HEK293T (cell line): ENCODE measurements at regions not wholly inside any gene's neighbourhood (a gene's known extent, or its start where the extent isn't known, plus 50 kb on each side); places are given as distances from the start of the nearest gene placed in this dataset.
A peak's percentile ranks its signal among the peaks of the same experiment; 100 is the strongest.

Experiments
- CTCF ChIA-PET: fragments of 350-600 bp; formaldehyde crosslinking; extraction: SDS; loops from one replicate; lab custom pipeline; 2021; ENCODE audit warnings: antibody characterized with exemption, inconsistent platforms; lab: Yijun Ruan, JAX
- POLR2A ChIA-PET: fragments of 350-600 bp; formaldehyde crosslinking; extraction: SDS; loops from one replicate; lab custom pipeline; 2020; ENCODE audit warnings: antibody characterized with exemption, inconsistent platforms; lab: Yijun Ruan, JAX
- DNase-seq: peaks from one replicate; pipeline ENCODE4 v3.0.0; 2012; ENCODE audit warnings: mixed read lengths; ENCODE audit errors: extremely low spot score
- ARNT ChIP-seq: fragments of 450-650 bp; IDR thresholded peaks from 2 replicates; pipeline ENCODE4 v1.6.1; 2017; ENCODE audit warnings: mild to moderate bottlenecking
- BHLHE40 ChIP-seq: fragments of 450-650 bp; IDR thresholded peaks from 2 replicates; pipeline ENCODE4 v1.6.1; 2016; ENCODE audit warnings: mild to moderate bottlenecking, moderate library complexity, borderline replicate concordance
- CTBP1 ChIP-seq: fragments of 450-650 bp; IDR thresholded peaks from 2 replicates; pipeline ENCODE4 v1.6.1; 2016; ENCODE audit warnings: borderline replicate concordance
- ELF4 ChIP-seq: fragments of 450-650 bp; IDR thresholded peaks from 2 replicates; pipeline ENCODE4 v1.6.1; 2017; ENCODE audit warnings: antibody characterized with exemption
- FOXA1 ChIP-seq: fragments of 450-650 bp; IDR thresholded peaks from 2 replicates; pipeline ENCODE4 v1.6.1; 2016; ENCODE audit warnings: mild to moderate bottlenecking
- FOXK2 ChIP-seq: fragments of 450-650 bp; IDR thresholded peaks from 2 replicates; pipeline ENCODE4 v1.6.1; 2016; ENCODE audit warnings: mild to moderate bottlenecking
- FOXM1 ChIP-seq: fragments of 450-650 bp; IDR thresholded peaks from 2 replicates; pipeline ENCODE4 v1.6.1; 2017; ENCODE audit warnings: mild to moderate bottlenecking, borderline replicate concordance
- HDGF ChIP-seq: fragments of 450-650 bp; IDR thresholded peaks from 2 replicates; pipeline ENCODE4 v1.6.1; 2017; ENCODE audit warnings: antibody characterized with exemption, borderline replicate concordance
- L3MBTL2 ChIP-seq: fragments of 450-650 bp; conservative IDR thresholded peaks from 2 replicates; pipeline ENCODE4 v1.6.1; 2016; ENCODE audit warnings: mild to moderate bottlenecking
- LEF1 ChIP-seq: fragments of 450-650 bp; IDR thresholded peaks from 2 replicates; pipeline ENCODE4 v1.6.1; 2017; ENCODE audit warnings: mild to moderate bottlenecking, borderline replicate concordance
- NFRKB ChIP-seq: fragments of 450-650 bp; IDR thresholded peaks from 2 replicates; pipeline ENCODE4 v1.6.1; 2016; ENCODE audit warnings: mild to moderate bottlenecking, moderate library complexity
- PKNOX1 ChIP-seq: fragments of 450-650 bp; IDR thresholded peaks from 2 replicates; pipeline ENCODE4 v1.6.1; 2016
- SP1 ChIP-seq: fragments of 450-650 bp; IDR thresholded peaks from 2 replicates; pipeline ENCODE4 v1.6.1; 2017
- SUZ12 ChIP-seq: fragments of 450-650 bp; IDR thresholded peaks from 2 replicates; pipeline ENCODE4 v1.6.1; 2016; ENCODE audit warnings: mild to moderate bottlenecking
- TARDBP ChIP-seq: fragments of 450-650 bp; IDR thresholded peaks from 2 replicates; pipeline ENCODE4 v1.6.1; 2016
- ZNF384 ChIP-seq: fragments of 450-650 bp; IDR thresholded peaks from 2 replicates; pipeline ENCODE4 v1.6.1; 2016

DNA sequence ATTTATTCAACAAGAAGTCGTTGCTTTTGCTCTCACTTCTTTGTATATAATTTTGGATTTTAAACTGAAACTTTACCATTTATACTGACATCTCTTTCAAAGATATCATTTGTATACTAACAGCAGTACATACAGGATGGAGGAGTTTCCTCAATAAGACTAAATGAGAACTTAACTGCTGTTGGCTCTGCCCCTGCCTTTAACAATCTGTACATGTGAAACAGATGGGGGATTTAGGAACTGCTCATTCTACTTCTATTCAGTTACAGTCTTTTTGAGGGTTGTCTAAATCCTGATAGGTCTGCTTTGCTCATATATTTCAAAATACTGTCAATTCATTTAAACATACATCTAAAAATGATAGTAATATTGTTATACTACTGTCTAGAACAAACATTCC lies 663.2 kb downstream of the ADGRL2 start:
- DNase-seq, result no peak
- CTCF ChIA-PET, result no interaction called here
- no peak for TF ChIP-seq CTBP1
- no peak for TF ChIP-seq ARNT
- no peak for TF ChIP-seq FOXK2
- TF ChIP-seq FOXA1, result no peak
- POLR2A ChIA-PET, result no interaction called here

GRCh38 chr1:82462366-82462765 lies 661.6 kb downstream of the ADGRL2 start:
- ChIA-PET CTCF (interaction anchor here (0.6 kb wide), 1 partner anchor 19 kb away, joined by 4 read pairs; no protein-coding TSS in a partner anchor), POLR2A (no interaction called here)
- TF ChIP-seq FOXM1 (no peak), ELF4 (no peak), PKNOX1 (0 out of 2 replicates have a peak, but pooled peaks have one; percentile 5), HDGF (no peak)
- no peak for DNase-seq

DNA sequence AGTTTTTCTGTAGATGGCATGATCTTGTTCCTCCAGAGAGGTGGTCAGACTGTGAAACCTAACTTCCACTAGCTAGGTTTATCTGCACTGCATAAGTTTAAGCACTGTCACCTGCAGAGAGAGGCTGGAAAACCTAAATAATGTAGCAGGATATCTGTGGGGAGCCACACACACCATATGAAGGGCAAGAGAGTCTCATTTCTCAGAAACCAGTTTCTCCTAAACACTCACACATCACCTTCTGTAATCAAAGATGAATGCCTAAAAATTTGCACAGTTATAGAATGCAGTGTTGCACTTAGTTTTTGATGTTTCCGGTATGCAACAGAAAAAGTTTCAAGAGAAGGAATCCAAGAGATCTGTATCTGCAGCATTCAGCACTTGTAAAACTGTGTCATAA lies 654.6 kb downstream of the ADGRL2 start:
- CTCF ChIA-PET, result no interaction called here

DNA sequence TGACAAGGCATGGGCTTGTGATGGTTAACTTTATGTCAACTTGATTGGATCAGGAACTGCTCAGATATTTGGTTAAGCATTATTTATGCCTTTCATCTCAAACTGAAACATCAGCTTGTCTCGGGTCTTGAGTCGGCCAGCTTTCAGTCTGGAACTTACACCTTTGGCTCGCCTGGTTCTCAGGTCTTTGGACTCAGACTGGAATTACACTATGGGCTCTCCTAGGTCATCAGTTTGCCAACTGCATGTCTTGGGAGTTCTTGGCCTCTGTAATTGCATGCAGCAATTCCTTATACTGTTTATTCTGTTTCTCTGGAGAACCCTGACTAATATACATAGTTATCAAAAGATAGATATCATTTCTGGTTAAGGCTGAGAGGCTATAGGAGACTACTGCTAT lies 653.7 kb downstream of the ADGRL2 start:
- POLR2A ChIA-PET, result no interaction called here
- CTCF ChIA-PET, result no interaction called here
- DNase-seq, result no peak
- TF ChIP-seq LEF1 (no peak), NFRKB (no peak), ARNT (no peak), SP1 (no peak)

More for the DNA sequence above, 654.6 kb downstream of the ADGRL2 start:
- POLR2A ChIA-PET, result no interaction called here
- no peak for DNase-seq
- TF ChIP-seq FOXA1 (no peak), FOXK2 (no peak), BHLHE40 (no peak), SP1 (no peak), CTBP1 (no peak), LEF1 (no peak), HDGF (no peak), SUZ12 (no peak), FOXM1 (no peak), NFRKB (no peak), ZNF384 (no peak), PKNOX1 (no peak), ARNT (no peak)

DNA sequence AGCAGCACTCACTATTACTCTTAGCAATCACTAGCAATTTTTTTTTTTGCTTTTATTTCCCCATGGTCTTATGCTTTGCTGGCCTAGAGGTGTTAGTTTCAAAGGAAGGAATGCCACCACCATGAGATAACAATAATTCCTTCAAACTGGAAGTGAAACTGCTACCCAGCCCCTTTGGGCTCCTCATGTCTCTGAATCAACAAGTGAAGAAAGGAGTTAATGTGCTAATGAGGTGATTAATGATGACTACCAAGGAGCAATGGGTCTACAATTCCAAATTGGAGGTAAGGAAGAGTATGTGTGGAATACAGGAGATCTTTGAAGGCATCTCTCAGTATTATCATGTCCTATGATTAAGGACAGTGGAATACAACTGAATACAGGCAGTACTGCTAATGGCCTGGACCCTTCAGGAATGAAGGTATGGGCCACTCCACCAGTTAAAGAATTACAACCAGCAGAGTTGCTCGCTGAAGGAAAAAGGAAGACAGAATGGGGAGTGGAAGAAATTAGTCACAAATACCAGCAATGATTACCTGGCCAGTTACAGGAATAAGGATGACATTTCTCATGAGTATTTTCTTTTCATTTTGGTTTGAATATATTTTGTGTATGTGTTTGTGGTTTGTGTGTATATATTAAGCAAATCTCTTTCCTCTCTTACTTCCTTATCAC lies 652.9 kb downstream of the ADGRL2 start:
- TF ChIP-seq SUZ12, result no peak
- no peak for TF ChIP-seq ZNF384
- no peak for TF ChIP-seq L3MBTL2
- no peak for DNase-seq
- ChIA-PET CTCF (no interaction called here), POLR2A (no interaction called here)

DNA sequence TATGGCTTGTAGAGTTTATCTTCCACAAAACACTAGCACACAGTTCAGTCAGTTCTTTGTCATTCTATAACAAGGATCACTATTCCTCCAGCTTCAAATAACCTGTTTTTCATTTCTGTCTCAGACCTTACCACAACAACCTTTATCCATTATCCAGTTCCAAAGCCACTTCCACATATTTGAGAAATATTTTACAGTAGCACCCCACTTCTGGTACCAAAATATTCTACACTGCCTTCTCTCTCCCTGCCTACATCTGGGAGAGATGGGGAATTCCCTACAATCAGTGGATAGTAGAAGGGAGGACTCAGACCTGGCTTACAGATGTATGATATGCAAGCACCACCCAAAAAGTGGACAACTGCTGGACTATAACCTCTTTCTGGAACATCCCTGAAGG lies 651.4 kb downstream of the ADGRL2 start:
- ChIA-PET CTCF (no interaction called here), POLR2A (no interaction called here)
- TF ChIP-seq LEF1 (no peak), BHLHE40 (no peak), NFRKB (no peak), FOXM1 (no peak), FOXK2 (no peak), FOXA1 (no peak), ARNT (no peak), CTBP1 (no peak), HDGF (no peak), PKNOX1 (no peak)

GRCh38 chr1:82451191-82451590 lies 650.5 kb downstream of the ADGRL2 start:
- CTCF ChIA-PET, result no interaction called here
- TF ChIP-seq LEF1, result no peak
- no peak for TF ChIP-seq HDGF
- no peak for TF ChIP-seq BHLHE40
- TF ChIP-seq L3MBTL2, result no peak
- TF ChIP-seq SP1, result no peak
- no peak for TF ChIP-seq FOXK2
- TF ChIP-seq PKNOX1, result no peak
- TF ChIP-seq ARNT, result no peak
- no peak for TF ChIP-seq TARDBP
- no peak for TF ChIP-seq CTBP1
- TF ChIP-seq FOXM1, result no peak
- no peak for TF ChIP-seq ELF4
- no peak for TF ChIP-seq FOXA1
- no peak for TF ChIP-seq SUZ12
- TF ChIP-seq NFRKB, result no peak
- TF ChIP-seq ZNF384, result no peak
- POLR2A ChIA-PET, result no interaction called here
- no peak for DNase-seq

More for the DNA sequence above, 651.4 kb downstream of the ADGRL2 start:
- no peak for DNase-seq
